ENCODE measurements at regions not wholly inside any gene's neighbourhood (a gene's known extent, or its start where the extent isn't known, plus 50 kb on each side); places are given as distances from the start of the nearest gene placed in this dataset.

- TF ChIP-seq MAX (IDR thresholded peaks at IDR 0.05) (no peak), EP300 (IDR thresholded peaks at IDR 0.05; ENCODE audit: borderline replicate concordance) (no peak), TCF12 (IDR thresholded peaks at IDR 0.05; ENCODE audit: low read depth) (no peak), TEAD4 (IDR thresholded peaks at IDR 0.05) (no peak), EGR1 (IDR thresholded peaks at IDR 0.05) (no peak), CREB1 (IDR thresholded peaks at IDR 0.05; ENCODE audit: low read depth) (no peak), ZBTB7A (IDR thresholded peaks at IDR 0.05; ENCODE audit: low read depth) (no peak)
Measured at GRCh38 chr12:4148418-4149056, 125.0 kb upstream of the CCND2 start.
